ENCODE measurements at regions not wholly inside any gene's neighbourhood (a gene's known extent, or its start where the extent isn't known, plus 50 kb on each side); places are given as distances from the start of the nearest gene placed in this dataset.

- TF ChIP-seq EZH2phosphoT487 (IDR thresholded peaks at IDR 0.05; ENCODE audit: insufficient read depth, low read depth) (no peak), EZH2 (IDR thresholded peaks at IDR 0.05; ENCODE audit: insufficient read depth, poor library complexity, severe bottlenecking) (no peak)
Observed at GRCh38 chr2:13822365-13822764, 810.2 kb upstream of the LRATD1 start.

All from GM23248 (cell line).